ENCODE measurements at regions not wholly inside any gene's neighbourhood (a gene's known extent, or its start where the extent isn't known, plus 50 kb on each side); places are given as distances from the start of the nearest gene placed in this dataset.

DNA sequence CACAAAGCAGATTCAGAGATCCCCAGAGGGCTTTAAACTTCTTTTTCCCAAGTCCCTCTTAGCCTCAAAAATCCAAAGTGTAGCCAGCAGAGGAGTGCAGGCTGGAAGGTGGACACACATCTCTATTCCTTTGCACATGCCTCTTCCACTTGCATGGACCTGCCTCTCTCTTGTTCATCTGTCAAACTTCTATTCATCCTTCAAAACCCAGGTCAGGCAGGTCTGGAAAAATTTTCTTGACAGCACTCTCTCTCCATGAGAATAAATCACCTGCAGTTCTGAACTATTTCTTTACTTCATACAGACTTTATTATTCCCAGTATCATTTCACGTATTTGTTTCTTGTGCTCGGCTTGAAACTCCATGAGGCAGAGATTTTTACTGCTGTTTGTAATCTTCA is 127.5 kb downstream of the SS18 start:
- no peak for DNase-seq (ENCODE audit: extremely low read depth, low read depth)

- DNase-seq (ENCODE audit: extremely low read depth, low read depth): no peak
These were observed 128.2 kb downstream of the SS18 start for GRCh38 chr18:25962176-25962575.

GRCh38 chr18:25957017-25957416 is 133.4 kb downstream of the SS18 start:
- no peak for DNase-seq (ENCODE audit: extremely low read depth, low read depth)

GRCh38 chr18:25953111-25953510 is 137.3 kb downstream of the SS18 start:
- DNase-seq (ENCODE audit: extremely low read depth, low read depth): no peak

- no peak for DNase-seq (ENCODE audit: extremely low read depth, low read depth)
These were observed 140.1 kb downstream of the SS18 start for GRCh38 chr18:25950321-25950720.

GRCh38 chr18:25946540-25946939 is 143.9 kb downstream of the SS18 start:
- no peak for DNase-seq (ENCODE audit: extremely low read depth, low read depth)

DNA sequence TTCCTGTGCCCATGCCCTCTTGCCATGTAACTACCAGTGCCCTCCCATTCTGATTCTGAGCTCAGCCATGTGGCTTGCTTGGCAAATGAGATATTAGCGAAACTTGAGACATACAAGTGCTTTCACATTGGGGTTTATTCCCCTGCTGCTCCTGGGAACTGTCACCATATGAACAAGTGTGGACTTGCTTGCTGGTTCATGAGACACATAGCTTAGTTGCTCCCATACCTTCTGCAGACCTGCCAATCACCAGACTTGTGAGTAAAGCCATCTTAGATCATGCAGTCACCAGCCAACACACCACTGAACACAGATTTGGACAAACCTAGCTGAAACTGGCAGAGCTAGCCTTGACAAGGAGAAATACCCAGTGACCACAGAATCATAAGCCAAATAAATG is 155.1 kb downstream of the SS18 start:
- no peak for DNase-seq (ENCODE audit: extremely low read depth, low read depth)

DNA sequence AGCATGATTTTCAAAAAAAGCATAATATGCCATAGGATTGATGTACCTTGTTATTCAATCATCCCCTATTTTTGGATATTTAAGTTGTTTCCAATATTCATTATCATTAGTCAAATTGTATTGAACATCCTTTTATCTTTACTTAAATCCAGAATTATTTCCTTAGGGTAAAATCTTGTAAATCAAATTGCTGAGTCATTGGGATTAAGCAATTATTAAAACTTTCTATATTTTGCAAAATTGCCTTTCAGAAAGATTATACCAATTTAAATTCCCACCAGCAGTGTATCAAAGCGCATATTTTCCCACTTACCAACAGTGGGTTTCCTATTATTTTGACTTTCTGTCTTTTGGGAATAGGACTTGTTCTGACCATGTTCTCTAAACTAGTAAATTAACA is 159.3 kb downstream of the SS18 start:
- DNase-seq (ENCODE audit: extremely low read depth, low read depth): no peak

- no peak for DNase-seq (ENCODE audit: extremely low read depth, low read depth)
These were observed 160.6 kb downstream of the SS18 start for GRCh38 chr18:25929787-25930186.

GRCh38 chr18:25927830-25928229 is 162.6 kb downstream of the SS18 start:
- DNase-seq (ENCODE audit: extremely low read depth, low read depth): no peak

DNA sequence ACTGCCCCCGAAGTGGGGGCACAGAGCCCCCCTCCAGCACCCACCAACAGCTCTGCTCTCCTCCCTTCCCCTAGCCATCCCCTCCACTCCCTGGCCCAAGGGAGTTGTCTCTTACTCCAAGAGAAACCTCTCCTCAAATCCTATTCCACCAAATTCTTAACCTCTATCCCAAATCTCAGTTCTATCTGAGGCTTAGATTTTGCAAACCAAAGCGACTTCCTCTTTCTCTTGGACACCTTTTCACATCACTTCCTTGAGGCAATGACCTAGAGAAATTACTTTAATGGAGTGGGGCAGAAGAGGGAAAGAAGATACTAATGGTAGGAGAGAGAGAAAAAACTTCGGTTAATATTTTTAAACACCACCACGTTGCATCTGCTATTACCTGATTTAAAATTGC is 167.2 kb downstream of the SS18 start:
- DNase-seq (ENCODE audit: extremely low read depth, low read depth): no peak

- DNase-seq (ENCODE audit: extremely low read depth, low read depth): peak; percentile 41
These were observed 168.6 kb downstream of the SS18 start for GRCh38 chr18:25921677-25922421.

DNA sequence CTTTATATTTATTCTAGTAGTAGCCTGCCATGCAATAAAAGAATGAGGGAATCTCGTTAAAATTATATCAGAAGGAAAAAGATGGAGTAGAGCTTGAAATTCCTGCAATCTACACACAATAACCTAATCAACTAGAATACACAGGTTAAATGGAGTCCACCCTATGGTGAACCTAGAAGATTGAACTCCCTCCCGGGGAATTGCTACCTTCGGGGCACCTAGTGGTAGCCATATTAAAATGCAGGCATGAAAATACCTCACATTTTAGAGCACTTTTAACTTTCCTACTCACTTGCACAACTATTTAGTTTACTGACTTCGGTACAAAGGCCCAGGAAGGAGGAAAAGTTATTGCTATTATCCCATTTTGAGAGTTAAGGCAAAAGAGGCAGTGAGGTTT is 174.5 kb downstream of the SS18 start:
- no peak for DNase-seq (ENCODE audit: extremely low read depth, low read depth)

DNA sequence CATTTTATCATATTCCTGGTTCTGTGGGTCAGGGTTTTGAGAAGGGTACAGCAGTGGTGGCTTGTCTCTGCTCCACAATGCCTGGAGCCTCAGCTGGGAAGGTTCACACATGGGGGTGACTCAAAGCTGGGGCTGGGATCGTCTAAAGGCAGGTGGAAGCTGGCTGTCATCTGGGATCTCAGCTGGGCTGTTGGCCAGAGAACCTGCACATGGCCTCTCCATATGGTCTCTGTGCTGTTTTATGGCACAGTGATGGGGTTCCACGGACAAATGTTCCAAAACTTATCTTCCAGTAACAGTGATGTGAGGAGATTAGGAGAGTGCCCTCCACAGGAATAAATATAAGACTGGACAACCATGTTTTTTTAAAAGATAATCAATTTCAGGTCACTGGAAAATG is 191.4 kb downstream of the SS18 start:
- no peak for DNase-seq (ENCODE audit: extremely low read depth, low read depth)

DNA sequence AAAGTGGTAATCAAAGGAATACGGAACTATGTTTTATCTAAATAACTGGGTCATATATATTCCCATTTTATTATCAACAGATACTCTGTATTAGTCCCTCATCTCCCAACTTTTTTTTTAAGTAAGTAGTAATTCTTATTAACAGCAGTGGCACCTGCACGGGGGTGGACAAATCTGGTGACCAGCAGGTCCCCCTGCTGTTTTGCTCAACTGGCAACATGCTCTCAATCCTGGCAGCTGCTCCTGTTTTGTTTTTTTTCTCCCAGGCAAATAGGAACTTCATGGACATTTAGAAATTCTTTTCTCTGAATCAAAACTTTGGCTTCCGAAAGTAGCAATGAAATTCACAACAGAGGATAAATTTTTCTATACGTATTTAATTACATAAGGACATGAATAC is 193.5 kb downstream of the SS18 start:
- no peak for DNase-seq (ENCODE audit: extremely low read depth, low read depth)

GRCh38 chr18:25896178-25896780 is 194.1 kb downstream of the SS18 start:
- DNase-seq (ENCODE audit: extremely low read depth, low read depth): peak; percentile 14

DNA sequence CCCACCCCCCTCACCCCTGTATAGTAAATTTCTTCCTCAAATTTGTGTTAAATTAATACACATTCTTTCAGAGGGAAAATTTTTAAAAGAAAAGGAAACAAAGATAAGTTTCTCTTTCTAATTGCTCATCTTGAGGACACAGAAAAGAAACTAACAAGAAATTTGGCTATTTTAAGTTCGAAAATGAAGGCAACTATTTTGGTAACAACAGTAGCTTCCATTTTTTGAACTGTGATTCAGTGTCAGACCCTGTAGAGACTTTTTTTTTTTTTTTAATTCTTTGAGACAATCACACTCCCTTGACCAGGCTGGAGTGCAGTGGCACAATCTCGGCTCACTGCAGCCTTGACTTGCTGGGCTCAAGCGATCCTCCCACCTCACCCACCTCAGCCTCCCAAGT is 194.9 kb downstream of the SS18 start:
- no peak for DNase-seq (ENCODE audit: extremely low read depth, low read depth)

GRCh38 chr18:25886283-25886682 is 204.1 kb downstream of the SS18 start:
- DNase-seq (ENCODE audit: extremely low read depth, low read depth): no peak

GRCh38 chr18:25883091-25883490 is 207.3 kb downstream of the SS18 start:
- DNase-seq (ENCODE audit: extremely low read depth, low read depth): no peak

GRCh38 chr18:25881149-25881548 is 209.3 kb downstream of the SS18 start:
- DNase-seq (ENCODE audit: extremely low read depth, low read depth): no peak

DNA sequence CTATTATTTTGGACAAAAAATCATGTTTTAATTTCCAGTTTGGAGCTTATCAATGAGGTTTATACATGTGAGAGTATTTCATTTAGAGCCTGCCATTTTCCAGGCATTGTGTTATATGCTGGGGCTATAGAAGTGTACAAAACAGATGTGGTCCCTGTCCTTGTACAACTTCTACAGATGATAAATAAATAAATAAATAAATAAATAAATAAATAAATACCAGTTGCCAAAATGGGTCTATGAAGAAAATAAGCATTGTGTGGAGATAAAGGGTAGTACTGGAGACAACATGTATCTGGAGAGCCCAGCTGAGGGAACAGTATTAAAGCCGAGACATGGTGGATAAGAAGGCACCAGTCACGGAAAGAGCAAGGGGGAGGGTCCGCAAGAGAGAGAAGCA is 210.0 kb downstream of the SS18 start:
- no peak for DNase-seq (ENCODE audit: extremely low read depth, low read depth)

- no peak for DNase-seq (ENCODE audit: extremely low read depth, low read depth)
These were observed 214.0 kb downstream of the SS18 start for GRCh38 chr18:25876330-25876948.
